Astrocyte (in vitro differentiated cells and primary cell): ENCODE measurements at regions not wholly inside any gene's neighbourhood (a gene's known extent, or its start where the extent isn't known, plus 50 kb on each side); places are given as distances from the start of the nearest gene placed in this dataset.

Source experiments
- CTCF ChIP-seq: IDR thresholded peaks from 2 replicates; pipeline ENCODE4 v1.5.1; 2011; ENCODE audit warnings: low read depth, mild to moderate bottlenecking, inconsistent platforms, low read length, moderate library complexity; ENCODE audit not compliant: insufficient read depth
- EZH2 ChIP-seq: IDR thresholded peaks from 2 replicates; pipeline ENCODE4 v1.6.1; 2012; ENCODE audit warnings: mild to moderate bottlenecking, low read length, inconsistent platforms; ENCODE audit not compliant: insufficient read depth

GRCh38 chr7:113548561-113548960 lies 370.2 kb downstream of the PPP1R3A start:
- TF ChIP-seq CTCF = no peak
- no peak for TF ChIP-seq EZH2
